H9 (cell line): ENCODE measurements at regions not wholly inside any gene's neighbourhood (a gene's known extent, or its start where the extent isn't known, plus 50 kb on each side); places are given as distances from the start of the nearest gene placed in this dataset.
A peak's percentile ranks its signal among the peaks of the same experiment; 100 is the strongest.

ENCODE experiments used
- DNase-seq: peaks from one replicate; pipeline ENCODE4 v3.0.0-alpha.2; 2017
- H2AFZ ChIP-seq: one replicate; pipeline ENCODE4 v1.6.1; 2013; ENCODE audit warnings: mild to moderate bottlenecking, low read length, control low read depth, moderate library complexity
- H2AK5ac ChIP-seq: 2 replicates; pipeline ENCODE4 v1.6.1; 2013; ENCODE audit warnings: low read length, control low read depth, mixed read lengths; ENCODE audit not compliant: insufficient read length
- H2BK120ac ChIP-seq: one replicate; pipeline ENCODE4 v1.6.1; 2013; ENCODE audit warnings: low read depth, mild to moderate bottlenecking, low read length, control low read depth, inconsistent platforms; ENCODE audit not compliant: poor library complexity, severe bottlenecking
- H2BK12ac ChIP-seq: 2 replicates; pipeline ENCODE4 v1.6.1; 2013; ENCODE audit warnings: low read length, control low read depth, mixed read lengths, low read depth; ENCODE audit not compliant: insufficient read length
- H2BK15ac ChIP-seq: 2 replicates; pipeline ENCODE4 v1.6.1; 2013; ENCODE audit warnings: low read depth, low read length, control low read depth
- H2BK20ac ChIP-seq: one replicate; pipeline ENCODE4 v1.6.1; 2013; ENCODE audit warnings: low read depth, mild to moderate bottlenecking, low read length, control low read depth, inconsistent platforms; ENCODE audit not compliant: poor library complexity, severe bottlenecking
- H2BK5ac ChIP-seq: 2 replicates; pipeline ENCODE4 v1.6.1; 2013; ENCODE audit warnings: low read length, control low read depth, mixed read lengths; ENCODE audit not compliant: insufficient read length
- H3K14ac ChIP-seq: 2 replicates; pipeline ENCODE4 v1.6.1; 2013; ENCODE audit warnings: low read length, control low read depth; ENCODE audit not compliant: insufficient read depth
- H3K18ac ChIP-seq: 2 replicates; pipeline ENCODE4 v1.6.1; 2013; ENCODE audit warnings: low read depth, mild to moderate bottlenecking, mixed read lengths, low read length, control low read depth; ENCODE audit not compliant: insufficient read length
- H3K23ac ChIP-seq: 2 replicates; pipeline ENCODE4 v1.6.1; 2013; ENCODE audit warnings: low read length, control low read depth, mixed read lengths, low read depth; ENCODE audit not compliant: insufficient read length
- H3K23me2 ChIP-seq: 2 replicates; pipeline ENCODE4 v1.6.1; 2013; ENCODE audit warnings: low read depth, mild to moderate bottlenecking, mixed read lengths, low read length, control low read depth; ENCODE audit not compliant: insufficient read length, poor library complexity, severe bottlenecking
- H3K27ac ChIP-seq: 2 replicates; pipeline ENCODE4 v1.5.1; 2013; ENCODE audit warnings: low read length, control low read depth, mixed read lengths, low read depth; ENCODE audit not compliant: insufficient read length
- H3K27me3 ChIP-seq: 2 replicates; pipeline ENCODE4 v1.6.1; 2013; ENCODE audit warnings: low read length, control low read depth, inconsistent platforms; ENCODE audit not compliant: insufficient read depth
- H3K4ac ChIP-seq: 2 replicates; pipeline ENCODE4 v1.6.1; 2013; ENCODE audit warnings: low read depth, mild to moderate bottlenecking, control low read depth, inconsistent platforms, low read length, moderate library complexity
- H3K4me1 ChIP-seq: 2 replicates; pipeline ENCODE4 v1.6.1; 2013; ENCODE audit warnings: low read length, control low read depth, inconsistent platforms; ENCODE audit not compliant: insufficient read depth
- H3K4me2 ChIP-seq: 2 replicates; pipeline ENCODE4 v1.6.1; 2013; ENCODE audit warnings: low read length, control low read depth, mixed read lengths; ENCODE audit not compliant: insufficient read length, insufficient read depth
- H3K56ac ChIP-seq: 2 replicates; pipeline ENCODE4 v1.6.1; 2013; ENCODE audit warnings: low read depth, mild to moderate bottlenecking, mixed read lengths, low read length, control low read depth; ENCODE audit not compliant: insufficient read length
- H3K79me1 ChIP-seq: 2 replicates; pipeline ENCODE4 v1.6.1; 2013; ENCODE audit warnings: low read depth, mild to moderate bottlenecking, moderate library complexity, low read length, control low read depth, inconsistent platforms; ENCODE audit not compliant: insufficient read depth, poor library complexity, severe bottlenecking
- H3K79me2 ChIP-seq: 2 replicates; pipeline ENCODE4 v1.6.1; 2013; ENCODE audit warnings: low read length, control low read depth, inconsistent platforms; ENCODE audit not compliant: insufficient read depth
- H3K9ac ChIP-seq: 2 replicates; pipeline ENCODE4 v1.6.1; 2013; ENCODE audit warnings: low read length, control low read depth, mixed read lengths; ENCODE audit not compliant: insufficient read length; ENCODE audit errors: extremely low read depth
- H3K9me3 ChIP-seq: one replicate; pipeline ENCODE4 v1.6.1; 2013; ENCODE audit warnings: low read depth, low read length, inconsistent platforms; ENCODE audit not compliant: control insufficient read depth
- H3T11ph ChIP-seq: one replicate; pipeline ENCODE4 v1.6.1; 2013; ENCODE audit warnings: mild to moderate bottlenecking, low read length, control low read depth, inconsistent platforms
- H4K20me1 ChIP-seq: one replicate; pipeline ENCODE4 v1.6.1; 2013; ENCODE audit not compliant: control insufficient read depth, insufficient read length, insufficient read depth
- H4K5ac ChIP-seq: 2 replicates; pipeline ENCODE4 v1.6.1; 2013; ENCODE audit warnings: low read depth, mild to moderate bottlenecking, mixed read lengths, low read length, control low read depth; ENCODE audit not compliant: insufficient read length
- H4K8ac ChIP-seq: replicated peaks from 2 replicates; pipeline ENCODE4 v1.6.1; 2013; ENCODE audit warnings: low read length, control low read depth, mixed read lengths, low read depth; ENCODE audit not compliant: insufficient read length
- H4K91ac ChIP-seq: 2 replicates; pipeline ENCODE4 v1.6.1; 2013; ENCODE audit warnings: low read depth, mild to moderate bottlenecking, moderate library complexity, mixed read lengths, low read length, control low read depth; ENCODE audit not compliant: insufficient read length
- H3K27ac Mint-ChIP-seq, 3 experiments: 2 replicates in 2 of 3; 3 replicates in 1 of 3; pipeline ENCODE4 v1.8.0; 2020 to 2021; ENCODE audit warnings: mixed read lengths in 3 of 3, mild to moderate bottlenecking in 1 of 3, moderate library complexity in 1 of 3
- H3K27me3 Mint-ChIP-seq: 2 replicates; pipeline ENCODE4 v1.8.0; 2021; ENCODE audit warnings: low read depth, mild to moderate bottlenecking, moderate library complexity, mixed read lengths
- H3K36me3 Mint-ChIP-seq, 3 experiments: 2 replicates in 2 of 3; 3 replicates in 1 of 3; pipeline ENCODE4 v1.8.0; 2020 to 2021; ENCODE audit warnings: low read depth in 3 of 3, mixed read lengths in 3 of 3; ENCODE audit not compliant: insufficient read depth in 1 of 3
- H3K4me1 Mint-ChIP-seq, 2 experiments: 2 replicates each; pipeline ENCODE4 v1.8.0; 2020; ENCODE audit warnings: mixed read lengths in 2 of 2
- H3K4me3 Mint-ChIP-seq, 2 experiments: 2 replicates in 1 of 2; 3 replicates in 1 of 2; pipeline ENCODE4 v1.8.0; 2020 to 2021; ENCODE audit warnings: mild to moderate bottlenecking in 2 of 2, mixed read lengths in 2 of 2, moderate library complexity in 1 of 2
- H3K9me3 Mint-ChIP-seq, 2 experiments: 2 replicates in 1 of 2; 3 replicates in 1 of 2; pipeline ENCODE4 v1.8.0; 2020; ENCODE audit warnings: mild to moderate bottlenecking in 2 of 2, mixed read lengths in 2 of 2, moderate library complexity in 1 of 2
- CTCF ChIP-seq: fragments of 200-600 bp; sonication (generic); conservative IDR thresholded peaks from 3 replicates; pipeline ENCODE4 v1.8.0; 2021; ENCODE audit warnings: antibody characterized with exemption, mild to moderate bottlenecking
- WGBS: extraction: QIAGEN DNeasy Blood & Tissue Kit; methylation state at CpG from one replicate; pipeline ENCODE4 v1.1.7; 2013; ENCODE audit warnings: missing lambda C conversion rate, low lambda C conversion rate, mixed read lengths; ENCODE audit not compliant: insufficient read length; ENCODE audit errors: extremely low coverage; 5-methylcytosine and 5-hydroxymethylcytosine counted together

GRCh38 chr9:713091-713490, 128.4 kb upstream of the DMRT1 start:
- H3K27me3 Mint-ChIP-seq = 0 out of 2 replicates have a peak, but pooled peaks cover 3% of the 10 kb centered on the region
- peaks cover 10 to 12% of the 10 kb centered on the region in 2 experiments for H3K4me1 Mint-ChIP-seq
- H3K18ac ChIP-seq = no peak overlapping the region
- H2BK5ac ChIP-seq = no peak overlapping the region
- 0 out of 2 replicates have a peak, but pooled peaks cover 2% of the 10 kb centered on the region for H3K4me1 ChIP-seq
- no peak overlapping the region for H3T11ph ChIP-seq
- no peak overlapping the region for H3K27ac ChIP-seq
- no peak overlapping the region for H3K23ac ChIP-seq
- H4K5ac ChIP-seq = no peak overlapping the region
- no peaks in the 10 kb centered on the region for H3K27me3 ChIP-seq
- H3K79me2 ChIP-seq = no peaks in the 10 kb centered on the region
- H2BK20ac ChIP-seq = no peak overlapping the region
- H2BK12ac ChIP-seq = no peak overlapping the region
- no peak overlapping the region for H4K8ac ChIP-seq
- no CpG with 5 or more reads among the region's 4 CpGs for WGBS
- H3K14ac ChIP-seq = no peak overlapping the region
- TF ChIP-seq CTCF = no peak
- no peaks in the 10 kb centered on the region for H3K9me3 ChIP-seq
- no peak overlapping the region for H2AK5ac ChIP-seq
- no peaks in the 10 kb centered on the region for H3K79me1 ChIP-seq
- H3K4ac ChIP-seq = no peak overlapping the region
- no peak overlapping the region for H2AFZ ChIP-seq
- H3K9ac ChIP-seq = no peak overlapping the region
- no peaks in the 10 kb centered on the region for H3K23me2 ChIP-seq
- H3K36me3 Mint-ChIP-seq = peaks cover 19 to 26% (median 25%) of the 10 kb centered on the region in 3 experiments
- H3K4me3 Mint-ChIP-seq = no peak overlapping the region
- H3K27ac Mint-ChIP-seq = peak overlapping the region in 1 of 3 experiments; percentile 41; a peak in 1 of 7 replicates
- no peaks in the 10 kb centered on the region for H4K20me1 ChIP-seq
- H2BK120ac ChIP-seq = no peak overlapping the region
- H3K4me2 ChIP-seq = no peak overlapping the region
- no peak for DNase-seq
- H2BK15ac ChIP-seq = no peak overlapping the region
- H3K56ac ChIP-seq = no peak overlapping the region
- H4K91ac ChIP-seq = no peak overlapping the region
- H3K9me3 Mint-ChIP-seq = no peaks in the 10 kb centered on the region
